NCI-H2227 treated with DMSO at 0.1 percent for 48 hours (cell line): ENCODE measurements at regions not wholly inside any gene's neighbourhood (a gene's known extent, or its start where the extent isn't known, plus 50 kb on each side); places are given as distances from the start of the nearest gene placed in this dataset.

Experiments
- DNase-seq: peaks from one replicate; lab custom pipeline; 2025; lab: John Stamatoyannopoulos, UW

- DNase-seq, result no peak
Measured at GRCh38 chr19:29397748-29398147, 128.0 kb upstream of the VSTM2B start.

- DNase-seq, result no peak
Measured at GRCh38 chr19:29399804-29400203, 126.0 kb upstream of the VSTM2B start.

GRCh38 chr19:29400917-29401711 lies 124.7 kb upstream of the VSTM2B start:
- DNase-seq, result no peak

- no peak for DNase-seq
Measured at GRCh38 chr19:29401712-29402421, 123.9 kb upstream of the VSTM2B start.

GRCh38 chr19:29402563-29402962 lies 123.2 kb upstream of the VSTM2B start:
- no peak for DNase-seq

- no peak for DNase-seq
Measured at GRCh38 chr19:29404015-29404414, 121.8 kb upstream of the VSTM2B start.

GRCh38 chr19:29404951-29405727 lies 120.7 kb upstream of the VSTM2B start:
- DNase-seq, result peak; percentile 89

GRCh38 chr19:29405728-29405995 lies 120.1 kb upstream of the VSTM2B start:
- DNase-seq, result no peak

GRCh38 chr19:29409076-29409862 lies 116.5 kb upstream of the VSTM2B start:
- DNase-seq, result no peak

- no peak for DNase-seq
Measured at GRCh38 chr19:29410601-29411000, 115.2 kb upstream of the VSTM2B start.

GRCh38 chr19:29411113-29411581 lies 114.6 kb upstream of the VSTM2B start:
- DNase-seq, result no peak

GRCh38 chr19:29413435-29413834 lies 112.4 kb upstream of the VSTM2B start:
- no peak for DNase-seq

GRCh38 chr19:29415507-29415906 lies 110.3 kb upstream of the VSTM2B start:
- DNase-seq, result no peak

- DNase-seq, result no peak
Measured at GRCh38 chr19:29417048-29417447, 108.7 kb upstream of the VSTM2B start.

GRCh38 chr19:29418201-29418600 lies 107.6 kb upstream of the VSTM2B start:
- DNase-seq, result no peak

- no peak for DNase-seq
Measured at GRCh38 chr19:29420065-29420464, 105.7 kb upstream of the VSTM2B start.

GRCh38 chr19:29420482-29421195 lies 105.2 kb upstream of the VSTM2B start:
- no peak for DNase-seq

- DNase-seq, result peak; percentile 25
Measured at GRCh38 chr19:29421196-29421545, 104.6 kb upstream of the VSTM2B start.

GRCh38 chr19:29422047-29422446 lies 103.7 kb upstream of the VSTM2B start:
- no peak for DNase-seq

GRCh38 chr19:29422486-29423085 lies 103.2 kb upstream of the VSTM2B start:
- no peak for DNase-seq

- no peak for DNase-seq
Measured at GRCh38 chr19:29428071-29428470, 97.7 kb upstream of the VSTM2B start.
